Mucosa of rectum (tissue), 2 donors: ENCODE measurements at regions not wholly inside any gene's neighbourhood (a gene's known extent, or its start where the extent isn't known, plus 50 kb on each side); places are given as distances from the start of the nearest gene placed in this dataset.

Experiments used
- H3K27ac ChIP-seq, 2 donors: one replicate each; pipeline ENCODE4 v1.7.0; 2013; ENCODE audit warnings: inconsistent platforms in 2 of 2, low read depth in 2 of 2, low read length in 2 of 2
- H3K27me3 ChIP-seq, 2 donors: one replicate each; pipeline ENCODE4 v1.7.0; 2013; ENCODE audit warnings: low read length in 2 of 2; ENCODE audit not compliant: control insufficient read depth in 2 of 2, insufficient read depth in 2 of 2
- H3K36me3 ChIP-seq, 2 donors: one replicate each; pipeline ENCODE4 v1.7.0; 2013; ENCODE audit warnings: low read length in 2 of 2; ENCODE audit not compliant: control insufficient read depth in 2 of 2, insufficient read depth in 2 of 2
- H3K4me1 ChIP-seq, 2 donors: one replicate each; pipeline ENCODE4 v1.7.0; 2013; ENCODE audit warnings: low read length in 2 of 2, mild to moderate bottlenecking in 1 of 2; ENCODE audit not compliant: control insufficient read depth in 2 of 2, insufficient read depth in 2 of 2
- H3K4me3 ChIP-seq, 2 donors: one replicate each; pipeline ENCODE4 v1.7.0; 2013; ENCODE audit warnings: low read length in 2 of 2
- H3K9ac ChIP-seq, 2 donors: one replicate each; pipeline ENCODE4 v1.7.0; 2013; ENCODE audit warnings: low read length in 2 of 2, low read depth in 1 of 2, mild to moderate bottlenecking in 1 of 2
- H3K9me3 ChIP-seq, 2 donors: one replicate each; pipeline ENCODE4 v1.7.0; 2013; ENCODE audit warnings: low read length in 2 of 2; ENCODE audit not compliant: control insufficient read depth in 2 of 2
- donor health status: healthy.
- donor health status: Normal muscosa, but diverticular disease.

DNA sequence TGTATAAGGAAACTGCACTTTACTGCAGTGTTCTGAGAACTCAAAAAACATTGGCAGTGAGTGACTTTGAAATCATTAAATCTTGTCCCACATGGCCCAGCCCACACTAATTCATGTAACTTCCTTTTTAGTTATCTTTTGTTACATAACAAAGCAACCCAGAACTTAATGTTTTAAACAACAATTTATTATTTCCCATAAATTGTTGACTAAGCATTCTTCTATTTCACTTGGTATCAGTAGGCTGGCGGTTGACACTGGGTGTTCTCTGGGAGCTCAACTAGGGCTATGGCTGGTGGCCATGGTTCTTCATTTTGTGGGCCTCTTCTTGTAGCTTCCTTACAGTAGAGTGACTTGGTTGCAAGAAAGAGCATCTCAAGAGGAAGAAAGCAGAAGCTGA lies 278.4 kb downstream of the RASEF start:
- H3K36me3 ChIP-seq: no peaks in the 10 kb centered on the region
- no peak overlapping the region for H3K27ac ChIP-seq
- H3K9me3 ChIP-seq: no peaks in the 10 kb centered on the region
- no peak overlapping the region for H3K4me3 ChIP-seq
- no peak overlapping the region for H3K9ac ChIP-seq
- peaks cover 14 to 20% of the 10 kb centered on the region in 2 donors for H3K4me1 ChIP-seq
- no peaks in the 10 kb centered on the region for H3K27me3 ChIP-seq

DNA sequence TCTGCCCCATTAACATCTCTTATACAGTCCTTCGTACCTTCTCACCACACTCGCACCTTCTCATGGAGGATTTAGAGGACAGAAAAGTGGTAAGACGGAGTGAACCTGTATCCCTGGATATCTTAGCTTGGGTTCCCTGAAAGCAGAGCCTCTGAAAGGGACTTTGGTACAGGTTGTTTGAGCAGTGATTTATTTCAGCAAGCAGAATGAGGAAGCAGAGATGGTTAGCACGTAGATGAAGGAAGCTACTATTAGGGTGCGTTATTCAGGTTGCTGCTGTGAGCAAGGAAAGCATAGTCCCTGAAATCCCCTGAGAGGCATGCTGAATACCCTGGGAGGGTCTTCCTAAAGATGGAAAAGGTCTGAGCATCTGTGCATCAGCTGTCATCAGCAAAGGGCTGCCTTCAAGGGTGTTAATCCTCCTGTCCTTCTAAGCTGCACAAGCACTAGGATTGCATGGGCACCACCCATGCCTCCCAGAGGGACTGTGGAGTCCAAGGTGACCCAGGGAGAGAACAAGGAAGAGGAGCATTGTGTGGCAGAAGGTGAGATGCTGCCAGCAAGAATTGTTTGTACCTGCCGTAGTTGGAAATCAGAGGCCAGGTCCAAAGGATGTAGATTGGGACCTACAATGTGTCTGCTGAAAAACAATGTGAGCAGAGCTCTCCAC lies 273.7 kb downstream of the RASEF start:
- H3K9ac ChIP-seq: no peak overlapping the region

DNA sequence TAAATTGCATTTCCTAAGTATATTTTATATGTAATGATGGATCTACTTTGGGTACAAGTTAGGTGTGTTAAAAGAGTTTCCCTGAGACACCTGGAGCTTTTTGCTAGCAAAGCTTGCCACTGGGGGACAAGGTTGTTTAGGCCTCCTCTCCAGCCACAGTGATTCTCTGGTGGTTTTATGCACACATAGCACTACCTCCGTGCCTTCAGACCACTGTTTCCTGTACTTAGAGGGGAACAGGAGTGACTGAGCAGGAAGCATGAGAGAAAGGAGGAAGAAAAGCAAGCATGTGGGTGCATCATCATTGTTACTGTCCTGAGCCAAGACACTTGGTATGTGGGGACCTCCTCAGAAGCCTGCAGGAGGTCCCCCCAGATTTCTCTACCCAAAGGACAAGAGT lies 272.1 kb downstream of the RASEF start:
- H3K9me3 ChIP-seq: no peaks in the 10 kb centered on the region
- H3K4me1 ChIP-seq: no peaks in the 10 kb centered on the region
- no peak overlapping the region for H3K9ac ChIP-seq
- no peak overlapping the region for H3K4me3 ChIP-seq
- no peaks in the 10 kb centered on the region for H3K27me3 ChIP-seq
- H3K27ac ChIP-seq: no peak overlapping the region
- H3K36me3 ChIP-seq: no peaks in the 10 kb centered on the region

More for the DNA sequence above, 273.7 kb downstream of the RASEF start:
- Histone ChIP-seq H3K4me1 (no peaks in the 10 kb centered on the region), H3K27ac (no peak overlapping the region), H3K9me3 (no peaks in the 10 kb centered on the region), H3K4me3 (no peak overlapping the region), H3K27me3 (no peaks in the 10 kb centered on the region), H3K36me3 (no peaks in the 10 kb centered on the region)

DNA sequence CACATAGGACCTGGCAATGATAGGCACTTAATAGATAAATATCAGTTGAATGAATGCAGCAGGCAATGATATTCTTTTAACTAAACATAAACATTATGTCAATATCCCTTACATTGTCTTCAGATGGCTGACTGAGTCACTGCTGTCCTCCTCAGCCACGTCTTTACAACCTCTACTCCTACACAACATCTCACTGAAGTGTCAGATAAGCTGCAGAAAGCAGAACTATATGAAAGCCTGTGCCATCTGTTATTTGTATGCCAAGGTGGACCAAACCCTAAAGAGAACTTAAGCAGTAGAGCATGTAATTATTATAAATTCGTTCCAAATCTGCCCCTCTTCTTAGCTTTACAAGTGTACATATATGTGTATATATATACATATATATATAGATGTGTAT lies 271.2 kb downstream of the RASEF start:
- H3K4me3 ChIP-seq: no peak overlapping the region

DNA sequence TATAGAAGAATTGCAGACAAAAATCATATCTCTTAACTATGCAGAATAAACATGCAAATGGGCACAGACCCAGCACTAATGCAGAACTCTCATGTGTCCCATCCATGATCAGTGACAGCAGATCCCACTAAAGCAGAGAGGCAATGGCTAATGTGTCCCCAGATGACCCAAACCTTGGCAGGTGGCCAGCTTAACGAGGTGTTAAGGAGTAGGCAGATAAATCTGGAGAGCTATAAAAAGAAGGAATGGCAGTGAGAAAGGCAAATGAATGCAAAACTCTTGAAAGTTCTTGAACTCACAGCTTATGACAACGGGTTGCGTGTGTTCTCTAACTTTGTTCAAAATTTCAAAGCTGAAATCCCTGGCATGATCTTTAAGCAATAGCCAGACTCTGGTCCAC lies 265.4 kb downstream of the RASEF start:
- Histone ChIP-seq H3K4me1 (no peaks in the 10 kb centered on the region), H3K9ac (no peak overlapping the region), H3K27ac (no peak overlapping the region), H3K36me3 (no peaks in the 10 kb centered on the region), H3K9me3 (no peaks in the 10 kb centered on the region), H3K27me3 (no peaks in the 10 kb centered on the region), H3K4me3 (no peak overlapping the region)

More for the DNA sequence above, 271.2 kb downstream of the RASEF start:
- no peaks in the 10 kb centered on the region for H3K4me1 ChIP-seq
- H3K27ac ChIP-seq: no peak overlapping the region
- H3K9me3 ChIP-seq: no peaks in the 10 kb centered on the region
- no peaks in the 10 kb centered on the region for H3K27me3 ChIP-seq
- H3K36me3 ChIP-seq: no peaks in the 10 kb centered on the region
- H3K9ac ChIP-seq: no peak overlapping the region

DNA sequence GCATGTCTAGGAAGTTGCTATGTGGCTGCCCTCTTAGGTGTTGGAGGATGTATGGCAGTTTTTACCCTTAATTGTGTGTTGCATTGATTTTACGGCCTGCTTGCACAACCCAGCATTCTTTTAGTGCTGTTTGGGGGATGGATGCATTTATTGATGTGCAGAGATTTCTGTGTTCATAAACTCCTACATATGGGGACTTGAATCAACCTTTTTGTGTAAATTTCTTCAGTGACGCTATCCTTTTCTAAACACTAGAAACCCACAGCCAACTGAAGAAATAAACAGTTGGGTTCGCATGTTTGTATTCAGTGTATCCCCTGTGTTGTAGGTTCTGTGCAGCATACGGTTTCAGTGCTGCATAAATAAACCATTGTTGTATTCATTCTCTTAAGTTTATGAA lies 263.7 kb downstream of the RASEF start:
- Histone ChIP-seq H3K4me1 (no peaks in the 10 kb centered on the region), H3K27me3 (no peaks in the 10 kb centered on the region), H3K36me3 (no peaks in the 10 kb centered on the region), H3K4me3 (no peak overlapping the region), H3K9me3 (no peaks in the 10 kb centered on the region), H3K27ac (no peak overlapping the region), H3K9ac (no peak overlapping the region)

DNA sequence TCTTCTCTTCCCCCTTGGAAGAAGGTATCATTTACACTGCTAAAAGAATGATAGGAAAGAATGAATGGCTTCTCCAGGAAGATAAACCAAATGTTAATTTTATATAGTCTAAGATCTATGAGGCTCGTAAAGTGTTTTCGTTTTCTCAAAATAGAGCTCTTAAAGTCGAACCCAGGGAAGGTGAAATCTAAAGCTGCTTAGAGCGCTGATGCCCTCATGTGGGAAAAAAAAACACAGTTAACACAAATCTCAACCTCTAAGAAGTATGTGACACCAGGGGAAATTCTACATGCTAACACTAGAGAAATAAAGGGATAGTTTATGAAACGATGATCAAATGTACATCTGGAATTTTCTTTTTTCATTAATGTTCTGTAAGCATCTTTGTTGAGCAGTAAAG lies 257.9 kb downstream of the RASEF start:
- H3K4me1 ChIP-seq: no peaks in the 10 kb centered on the region
- H3K27ac ChIP-seq: no peak overlapping the region
- no peaks in the 10 kb centered on the region for H3K36me3 ChIP-seq
- H3K4me3 ChIP-seq: no peak overlapping the region
- H3K27me3 ChIP-seq: no peaks in the 10 kb centered on the region
- no peak overlapping the region for H3K9ac ChIP-seq
- no peaks in the 10 kb centered on the region for H3K9me3 ChIP-seq

DNA sequence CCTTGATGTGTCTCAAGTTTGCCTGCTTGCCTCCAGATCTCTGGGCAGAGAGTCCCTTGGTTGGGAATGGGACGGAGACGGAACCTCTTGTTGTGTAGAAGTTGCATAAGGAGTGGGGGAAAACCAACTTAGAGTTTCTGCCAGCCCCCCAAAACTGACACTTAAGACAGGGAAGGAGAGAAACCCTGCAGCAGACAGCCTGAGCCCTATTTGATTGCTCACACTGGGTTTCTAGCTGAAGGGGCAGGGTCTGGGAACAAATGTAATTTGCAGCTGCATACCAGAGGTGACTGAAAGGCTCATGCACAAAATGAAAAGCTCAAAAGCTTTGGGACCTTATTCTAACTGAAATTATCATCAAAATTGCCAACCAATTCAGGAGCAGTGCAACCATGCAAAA lies 254.5 kb downstream of the RASEF start:
- Histone ChIP-seq H3K9me3 (no peaks in the 10 kb centered on the region), H3K9ac (no peak overlapping the region), H3K4me3 (no peak overlapping the region), H3K36me3 (no peaks in the 10 kb centered on the region), H3K4me1 (no peaks in the 10 kb centered on the region), H3K27ac (no peak overlapping the region), H3K27me3 (no peaks in the 10 kb centered on the region)

DNA sequence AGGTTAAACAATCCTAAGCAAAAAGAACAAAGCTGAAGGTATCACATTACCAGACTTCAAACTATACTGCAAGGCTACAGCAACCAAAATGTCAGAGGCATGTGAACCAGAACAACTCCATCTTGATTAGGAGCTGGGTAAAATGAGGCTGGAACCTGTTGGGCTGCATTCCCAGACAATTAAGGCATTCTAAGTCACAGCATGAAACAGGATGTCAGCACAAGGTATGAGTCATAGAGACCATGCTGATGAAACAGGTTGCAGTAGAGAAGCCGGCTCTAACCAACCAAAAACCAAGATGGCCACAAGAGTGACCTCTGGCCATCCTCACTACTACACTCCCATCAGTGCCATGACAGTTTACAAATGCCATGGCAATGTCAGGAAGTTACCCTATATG lies 252.0 kb downstream of the RASEF start:
- H3K9me3 ChIP-seq: no peaks in the 10 kb centered on the region
- H3K4me3 ChIP-seq: no peak overlapping the region
- H3K9ac ChIP-seq: no peak overlapping the region
- H3K27ac ChIP-seq: no peak overlapping the region
- no peaks in the 10 kb centered on the region for H3K36me3 ChIP-seq
- no peaks in the 10 kb centered on the region for H3K27me3 ChIP-seq
- no peaks in the 10 kb centered on the region for H3K4me1 ChIP-seq

DNA sequence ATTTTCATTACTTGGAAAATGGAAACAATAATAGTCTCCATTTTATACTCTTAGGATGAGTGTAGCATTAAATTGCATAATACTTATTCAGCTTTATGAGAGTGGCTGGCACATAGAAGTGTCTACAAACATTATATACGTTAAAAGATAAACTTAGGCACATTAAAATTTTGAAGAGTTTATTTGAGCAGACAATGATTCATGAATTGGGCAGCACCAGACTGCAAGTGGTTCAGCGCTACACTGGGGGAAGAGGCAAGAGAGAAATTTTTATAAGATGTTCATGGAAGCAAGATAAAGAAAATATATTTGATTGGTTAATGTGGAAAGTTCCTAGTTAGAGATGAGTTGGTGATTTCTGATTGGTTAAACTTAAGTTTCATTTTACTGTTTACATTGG lies 243.7 kb downstream of the RASEF start:
- H3K9me3 ChIP-seq: no peaks in the 10 kb centered on the region
- H3K36me3 ChIP-seq: no peaks in the 10 kb centered on the region
- no peak overlapping the region for H3K9ac ChIP-seq
- no peaks in the 10 kb centered on the region for H3K4me1 ChIP-seq
- H3K4me3 ChIP-seq: no peak overlapping the region
- H3K27ac ChIP-seq: no peak overlapping the region
- H3K27me3 ChIP-seq: no peaks in the 10 kb centered on the region

DNA sequence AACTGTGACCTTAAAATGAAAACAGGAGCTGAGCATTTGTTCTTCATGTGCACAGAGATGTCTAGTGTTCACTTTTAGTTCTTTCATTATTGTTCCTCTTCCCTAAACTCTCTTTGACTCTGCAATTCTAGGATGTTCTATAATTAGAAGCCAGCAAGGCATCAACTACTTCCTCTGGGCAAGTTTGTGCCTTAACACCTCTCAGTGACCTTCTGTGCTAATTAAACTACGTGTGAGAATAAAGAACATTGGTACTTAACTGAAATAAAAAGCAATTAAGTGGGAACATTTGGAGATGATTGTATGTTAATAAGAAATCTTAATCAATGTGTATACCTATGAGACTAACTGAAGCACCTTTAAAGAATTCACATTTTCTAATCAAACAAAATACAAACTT lies 242.8 kb downstream of the RASEF start:
- Histone ChIP-seq H3K9ac (no peak overlapping the region), H3K4me1 (no peaks in the 10 kb centered on the region), H3K27me3 (no peaks in the 10 kb centered on the region), H3K36me3 (no peaks in the 10 kb centered on the region), H3K4me3 (no peak overlapping the region), H3K27ac (no peak overlapping the region), H3K9me3 (no peaks in the 10 kb centered on the region)
